IMR-90 (cell line): ENCODE measurements at regions not wholly inside any gene's neighbourhood (a gene's known extent, or its start where the extent isn't known, plus 50 kb on each side); places are given as distances from the start of the nearest gene placed in this dataset.

Experiments
- ATAC-seq: fragments of 200-7000 bp; cut with Tn5 transposase; 2 replicates; pipeline ENCODE4 v1.9.1; 2020; ENCODE audit warnings: low read depth, mild to moderate bottlenecking, moderate library complexity
- BruUV-seq: library from RNA; stranded (reverse); fragments of 400-500 nt; replicated peaks from 2 replicates; lab custom pipeline; 2021; lab: Mats Ljungman, UMichigan
- CTCF ChIA-PET: fragments of 300-600 bp; formaldehyde crosslinking; extraction: SDS; loops from one replicate; lab custom pipeline; 2021; ENCODE audit warnings: antibody characterized with exemption; lab: Yijun Ruan, JAX
- POLR2A ChIA-PET: fragments of 300-600 bp; sonication (Branson Sonifier 250); formaldehyde crosslinking; loops from one replicate; lab custom pipeline; 2022; ENCODE audit warnings: antibody characterized with exemption; ENCODE audit not compliant: unreplicated experiment; lab: Charles Lee
- DNase-seq: peaks from one replicate; pipeline ENCODE4 v3.0.0; 2013
- H2AFZ ChIP-seq: replicated peaks from 2 replicates; pipeline ENCODE3; 2013; ENCODE audit warnings: low read length, mild to moderate bottlenecking; ENCODE audit not compliant: poor library complexity
- H2AK5ac ChIP-seq: 2 replicates; pipeline ENCODE4 v1.6.1; 2013; ENCODE audit warnings: low read depth, low read length, inconsistent platforms
- H2AK9ac ChIP-seq: replicated peaks from 2 replicates; pipeline ENCODE3; 2013; ENCODE audit warnings: mild to moderate bottlenecking, low read depth, low read length, moderate library complexity; ENCODE audit not compliant: poor library complexity
- H2BK120ac ChIP-seq: 2 replicates; pipeline ENCODE4 v1.6.1; 2013; ENCODE audit warnings: low read depth, low read length, inconsistent platforms
- H2BK15ac ChIP-seq: 3 replicates; pipeline ENCODE4 v1.6.1; 2013; ENCODE audit warnings: low read depth, low read length, inconsistent platforms
- H2BK20ac ChIP-seq: 2 replicates; pipeline ENCODE4 v1.6.1; 2013; ENCODE audit warnings: low read depth, mild to moderate bottlenecking, inconsistent platforms, low read length, moderate library complexity
- H2BK5ac ChIP-seq: 2 replicates; pipeline ENCODE4 v1.6.1; 2013; ENCODE audit warnings: mild to moderate bottlenecking, low read depth, low read length, inconsistent platforms; ENCODE audit not compliant: poor library complexity, severe bottlenecking
- H3K14ac ChIP-seq: replicated peaks from 2 replicates; pipeline ENCODE4 v1.6.1; 2013; ENCODE audit warnings: low read depth, low read length, inconsistent platforms
- H3K18ac ChIP-seq: 2 replicates; pipeline ENCODE4 v1.6.1; 2013; ENCODE audit warnings: low read depth, low read length, control low read depth
- H3K23ac ChIP-seq: 2 replicates; pipeline ENCODE4 v1.6.1; 2013; ENCODE audit warnings: low read depth, low read length, inconsistent platforms
- H3K27ac ChIP-seq: 2 replicates; pipeline ENCODE4 v1.5.1; 2013; ENCODE audit warnings: mild to moderate bottlenecking, control low read depth, low read length; ENCODE audit not compliant: insufficient read depth
- H3K27me3 ChIP-seq: 2 replicates; pipeline ENCODE4 v1.6.1; 2013; ENCODE audit warnings: low read length; ENCODE audit not compliant: control insufficient read depth, insufficient read depth
- H3K36me3 ChIP-seq: 2 replicates; pipeline ENCODE4 v1.6.1; 2013; ENCODE audit warnings: low read length, mixed read lengths; ENCODE audit not compliant: control insufficient read depth, insufficient read depth
- H3K4ac ChIP-seq: 2 replicates; pipeline ENCODE4 v1.6.1; 2013; ENCODE audit warnings: low read depth, low read length, inconsistent platforms
- H3K4me1 ChIP-seq: 2 replicates; pipeline ENCODE4 v1.6.1; 2013; ENCODE audit warnings: low read length, mixed read lengths; ENCODE audit not compliant: control insufficient read depth, insufficient read depth
- H3K4me2 ChIP-seq: 2 replicates; pipeline ENCODE4 v1.6.1; 2013; ENCODE audit warnings: low read depth, mild to moderate bottlenecking, control low read depth, low read length, moderate library complexity
- H3K4me3 ChIP-seq: 2 replicates; pipeline ENCODE4 v1.5.1; 2013; ENCODE audit warnings: low read depth, mild to moderate bottlenecking, control low read depth, low read length, moderate library complexity; ENCODE audit not compliant: insufficient read depth
- H3K56ac ChIP-seq: 2 replicates; pipeline ENCODE4 v1.6.1; 2013; ENCODE audit warnings: low read length, inconsistent platforms; ENCODE audit not compliant: insufficient read depth; ENCODE audit errors: extremely low read depth
- H3K79me1 ChIP-seq, 2 experiments: 2 replicates each; pipeline ENCODE4 v1.6.1; 2013; ENCODE audit warnings: low read length in 2 of 2, inconsistent platforms in 1 of 2, low read depth in 1 of 2
- H3K9ac ChIP-seq: 2 replicates; pipeline ENCODE4 v1.6.1; 2013; ENCODE audit warnings: low read depth, low read length, control low read depth
- H3K9me1 ChIP-seq: 2 replicates; pipeline ENCODE4 v1.6.1; 2013; ENCODE audit warnings: low read length, inconsistent platforms; ENCODE audit not compliant: insufficient read depth
- H3K9me3 ChIP-seq: 2 replicates; pipeline ENCODE4 v1.6.1; 2013; ENCODE audit warnings: low read length; ENCODE audit not compliant: control insufficient read depth, insufficient read depth
- H4K20me1 ChIP-seq: 2 replicates; pipeline ENCODE4 v1.6.1; 2013; ENCODE audit warnings: low read length, inconsistent platforms; ENCODE audit not compliant: insufficient read depth
- H4K5ac ChIP-seq: 2 replicates; pipeline ENCODE4 v1.6.1; 2013; ENCODE audit warnings: mild to moderate bottlenecking, low read depth, low read length, control low read depth
- H4K8ac ChIP-seq, 2 experiments: 2 replicates each; pipeline ENCODE4 v1.6.1; 2013; ENCODE audit warnings: low read depth in 2 of 2, low read length in 2 of 2, control low read depth in 1 of 2, inconsistent platforms in 1 of 2
- H4K91ac ChIP-seq: 2 replicates; pipeline ENCODE4 v1.6.1; 2013; ENCODE audit warnings: low read depth, low read length, inconsistent platforms; ENCODE audit not compliant: insufficient read depth
- BHLHE40 ChIP-seq: fragments of 150-350 bp; IDR thresholded peaks from 2 replicates; pipeline ENCODE4 v1.6.1; 2016; ENCODE audit warnings: mild to moderate bottlenecking, low read depth, low read length
- CEBPB ChIP-seq: IDR thresholded peaks from 2 replicates; pipeline ENCODE4 v1.6.1; 2012; ENCODE audit warnings: low read depth, low read length, improper control_type of control experiment
- CHD1 ChIP-seq: IDR thresholded peaks from 2 replicates; pipeline ENCODE4 v1.6.1; 2012; ENCODE audit warnings: low read depth, low read length, improper control_type of control experiment
- CTCF ChIP-seq: conservative IDR thresholded peaks from 2 replicates; pipeline ENCODE4 v1.5.1; 2012; ENCODE audit warnings: mild to moderate bottlenecking, low read depth, low read length, improper control_type of control experiment
- FOS ChIP-seq: fragments of 150-350 bp; IDR thresholded peaks from 2 replicates; pipeline ENCODE4 v1.6.1; 2016; ENCODE audit warnings: low read depth, low read length
- MAFK ChIP-seq: IDR thresholded peaks from 2 replicates; pipeline ENCODE4 v1.6.1; 2012; ENCODE audit warnings: low read depth, low read length, improper control_type of control experiment
- MAZ ChIP-seq: IDR thresholded peaks from 2 replicates; pipeline ENCODE4 v1.6.1; 2012; ENCODE audit warnings: low read depth, mild to moderate bottlenecking, low read length, improper control_type of control experiment, moderate library complexity, borderline replicate concordance
- MXI1 ChIP-seq: IDR thresholded peaks from 2 replicates; pipeline ENCODE4 v1.6.1; 2012; ENCODE audit warnings: low read depth, mild to moderate bottlenecking, low read length, moderate library complexity, borderline replicate concordance
- RCOR1 ChIP-seq: IDR thresholded peaks from 2 replicates; pipeline ENCODE4 v1.6.1; 2012; ENCODE audit warnings: mild to moderate bottlenecking, low read length, improper control_type of control experiment; ENCODE audit not compliant: insufficient replicate concordance
- RFX5 ChIP-seq: IDR thresholded peaks from 2 replicates; pipeline ENCODE4 v1.8.0; 2012; ENCODE audit warnings: low read depth, mild to moderate bottlenecking, low read length, moderate library complexity
- SMC3 ChIP-seq: fragments of 150-350 bp; IDR thresholded peaks from 2 replicates; pipeline ENCODE4 v1.6.1; 2016; ENCODE audit warnings: low read depth, mild to moderate bottlenecking, antibody characterized with exemption, low read length, moderate library complexity
- WGBS, 2 experiments: methylation state at CpG; one replicate each; pipeline versions ENCODE4 v1.1.5 to v1.1.7; 2013; ENCODE audit warnings: missing lambda C conversion rate in 2 of 2; ENCODE audit not compliant: insufficient read length in 1 of 2; ENCODE audit errors: extremely low coverage in 2 of 2; 5-methylcytosine and 5-hydroxymethylcytosine counted together
- dilution Hi-C: fragments of 300-500 bp; cut with HindIII; formaldehyde crosslinking; loops from one replicate; pipeline ENCODE4 v1.14.3; 2018; ENCODE audit warnings: low sequenced_read_pairs; ENCODE audit not compliant: unreplicated experiment
- in situ Hi-C: fragments of 300-500 bp; cut with MboI; formaldehyde crosslinking; loops from 3 replicates; pipeline ENCODE4 v1.14.3; 2019; ENCODE audit warnings: low sequenced_read_pairs, inconsistent platforms, mixed read lengths
- intact Hi-C: fragments of 100-400 bp; cut with micrococcal nuclease; formaldehyde crosslinking; loops from 2 replicates; pipeline ENCODE4 v1.10.0; 2022

- no peak overlapping the region for H2BK20ac ChIP-seq
- BruUV-seq = no TSS peak
- dilution Hi-C loops (no loop called here), intact Hi-C loops (no loop called here), in situ Hi-C loops (no loop called here)
- no peak overlapping the region for H2AK9ac ChIP-seq
- no peaks in the 10 kb centered on the region for H3K79me1 ChIP-seq
- DNase-seq (no peak), ATAC-seq (no peak)
- H4K91ac ChIP-seq = no peak overlapping the region
- no peak overlapping the region for H4K5ac ChIP-seq
- TF ChIP-seq CEBPB (no peak), MAZ (no peak), MXI1 (no peak), MAFK (no peak), BHLHE40 (no peak), SMC3 (no peak), RCOR1 (no peak), FOS (no peak), RFX5 (no peak), CHD1 (no peak), CTCF (no peak)
- no peak overlapping the region for H3K23ac ChIP-seq
- no peaks in the 10 kb centered on the region for H3K36me3 ChIP-seq
- H3K27me3 ChIP-seq = peaks cover 2% of the 10 kb centered on the region; the same call in 1 of the 2 replicates
- no peak overlapping the region for H3K4me2 ChIP-seq
- H2BK15ac ChIP-seq = no peak overlapping the region
- H2AK5ac ChIP-seq = no peak overlapping the region
- H3K9me3 ChIP-seq = peaks cover 2% of the 10 kb centered on the region; the same call in 1 of the 2 replicates
- H2BK120ac ChIP-seq = no peak overlapping the region
- H4K20me1 ChIP-seq = no peaks in the 10 kb centered on the region; the same call in 1 of the 2 replicates
- POLR2A ChIA-PET = no interaction called here
- CTCF ChIA-PET = no interaction called here
- no peak overlapping the region for H3K9ac ChIP-seq
- no peak overlapping the region for H2BK5ac ChIP-seq
- H2AFZ ChIP-seq = no peak overlapping the region
- no peak overlapping the region for H4K8ac ChIP-seq
- no peak overlapping the region for H3K14ac ChIP-seq
- no peak overlapping the region for H3K4me3 ChIP-seq
- peaks cover 4% of the 10 kb centered on the region; the same call in 1 of the 2 replicates for H3K4me1 ChIP-seq
- H3K4ac ChIP-seq = no peak overlapping the region
- H3K56ac ChIP-seq = no peak overlapping the region
- no peak overlapping the region for H3K27ac ChIP-seq
- no peak overlapping the region for H3K18ac ChIP-seq
- H3K9me1 ChIP-seq = no peaks in the 10 kb centered on the region
- WGBS, 2 experiments = no CpG with 5 or more reads among the region's 8 CpGs
These were observed 100.9 kb upstream of the BHLHE23 start for GRCh38 chr20:63107449-63108200.
